IgD-negative memory B cell (primary cell): ENCODE measurements at regions not wholly inside any gene's neighbourhood (a gene's known extent, or its start where the extent isn't known, plus 50 kb on each side); places are given as distances from the start of the nearest gene placed in this dataset.

ENCODE experiments used
- H3K27ac Mint-ChIP-seq, 3 donors: one replicate each; pipeline ENCODE4 v1.8.0; 2020 to 2022; ENCODE audit warnings: mild to moderate bottlenecking in 3 of 3, mixed read lengths in 3 of 3, moderate library complexity in 1 of 3
- H3K27me3 Mint-ChIP-seq: one replicate; pipeline ENCODE4 v1.8.0; 2021; ENCODE audit warnings: mixed read lengths
- H3K36me3 Mint-ChIP-seq: one replicate; pipeline ENCODE4 v1.8.0; 2020; ENCODE audit warnings: mild to moderate bottlenecking, mixed read lengths
- H3K4me1 Mint-ChIP-seq, 3 donors: one replicate each; pipeline ENCODE4 v1.8.0; 2020 to 2022; ENCODE audit warnings: mixed read lengths in 3 of 3, mild to moderate bottlenecking in 1 of 3
- H3K4me3 Mint-ChIP-seq, 4 donors: one replicate each; pipeline ENCODE4 v1.8.0; 2020 to 2022; ENCODE audit warnings: mild to moderate bottlenecking in 4 of 4, mixed read lengths in 4 of 4, moderate library complexity in 3 of 4
- H3K9me3 Mint-ChIP-seq, 3 donors: one replicate each; pipeline ENCODE4 v1.8.0; 2020 to 2021; ENCODE audit warnings: mixed read lengths in 3 of 3, mild to moderate bottlenecking in 1 of 3

DNA sequence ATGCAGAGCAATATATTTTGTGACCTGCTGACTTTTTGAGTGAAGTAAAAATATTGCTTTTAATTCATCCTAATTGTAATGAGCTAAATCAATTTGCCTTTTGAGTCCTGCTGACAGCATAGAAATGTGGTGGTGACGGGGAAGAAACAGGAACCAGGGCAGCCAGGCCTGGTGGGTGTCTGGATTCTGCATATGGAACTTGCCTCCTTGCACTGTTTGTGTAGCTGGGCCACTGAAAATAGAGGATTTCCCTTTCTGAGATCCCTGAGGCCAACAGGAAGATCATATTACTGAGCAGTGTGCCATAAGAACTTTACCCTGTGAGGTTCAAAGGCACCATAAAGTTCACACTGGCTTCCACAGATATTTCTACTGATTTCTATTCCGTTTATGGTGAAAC lies 488.4 kb upstream of the AKR1E2 start:
- Mint-ChIP-seq H3K4me1 (no peaks in the 10 kb centered on the region), H3K27ac (no peak overlapping the region), H3K9me3 (peaks cover 0 to 3% (median 1%) of the 10 kb centered on the region in 3 donors), H3K27me3 (no peaks in the 10 kb centered on the region), H3K36me3 (no peaks in the 10 kb centered on the region), H3K4me3 (no peak overlapping the region)

DNA sequence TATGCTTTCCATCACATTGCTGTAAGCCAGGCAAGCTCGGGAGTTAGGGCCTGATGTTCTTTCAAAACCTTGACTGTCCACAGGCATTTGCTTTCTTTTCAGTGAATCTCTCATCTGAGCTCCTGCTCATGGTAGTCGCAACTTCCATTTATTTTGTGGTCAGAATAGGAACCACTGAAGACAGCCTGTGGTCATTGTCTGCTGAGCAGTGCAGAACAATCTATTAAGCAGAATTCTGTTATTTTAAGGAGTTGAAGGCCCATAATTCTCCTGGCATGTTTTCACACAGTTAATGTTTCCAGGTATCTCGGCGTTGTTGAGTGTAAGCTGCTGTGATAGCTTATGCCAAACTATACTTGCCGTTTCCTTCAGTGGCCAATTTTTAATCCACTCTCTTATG lies 491.1 kb upstream of the AKR1E2 start:
- no peaks in the 10 kb centered on the region for H3K4me1 Mint-ChIP-seq
- H3K36me3 Mint-ChIP-seq: no peaks in the 10 kb centered on the region
- H3K27ac Mint-ChIP-seq: no peak overlapping the region
- peaks cover 0 to 10% (median 1%) of the 10 kb centered on the region in 3 donors for H3K9me3 Mint-ChIP-seq
- no peaks in the 10 kb centered on the region for H3K27me3 Mint-ChIP-seq
- no peak overlapping the region for H3K4me3 Mint-ChIP-seq

DNA sequence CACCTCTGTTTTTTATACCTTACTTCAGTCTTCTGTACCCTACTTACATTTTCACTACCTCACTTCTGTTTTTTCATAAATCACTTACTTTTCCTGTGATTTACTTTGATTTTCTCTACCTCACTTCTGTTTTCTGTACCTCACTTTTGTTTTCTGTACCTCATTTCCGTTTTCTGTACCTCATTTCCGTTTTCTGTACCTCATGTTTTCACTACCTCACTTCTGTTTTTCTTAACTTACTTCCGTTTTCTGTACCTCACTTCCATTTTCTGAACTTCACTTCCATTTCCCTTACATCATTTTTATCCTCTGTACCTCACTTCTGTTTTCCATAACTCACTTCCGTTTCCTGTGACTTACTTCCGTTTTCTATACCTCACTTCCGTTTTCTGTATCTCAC lies 492.0 kb upstream of the AKR1E2 start:
- H3K4me3 Mint-ChIP-seq: no peak overlapping the region
- H3K4me1 Mint-ChIP-seq: no peaks in the 10 kb centered on the region
- H3K36me3 Mint-ChIP-seq: no peaks in the 10 kb centered on the region
- no peak overlapping the region for H3K27ac Mint-ChIP-seq
- peaks cover 0 to 11% (median 0%) of the 10 kb centered on the region in 3 donors for H3K9me3 Mint-ChIP-seq
- peaks cover 2% of the 10 kb centered on the region for H3K27me3 Mint-ChIP-seq

DNA sequence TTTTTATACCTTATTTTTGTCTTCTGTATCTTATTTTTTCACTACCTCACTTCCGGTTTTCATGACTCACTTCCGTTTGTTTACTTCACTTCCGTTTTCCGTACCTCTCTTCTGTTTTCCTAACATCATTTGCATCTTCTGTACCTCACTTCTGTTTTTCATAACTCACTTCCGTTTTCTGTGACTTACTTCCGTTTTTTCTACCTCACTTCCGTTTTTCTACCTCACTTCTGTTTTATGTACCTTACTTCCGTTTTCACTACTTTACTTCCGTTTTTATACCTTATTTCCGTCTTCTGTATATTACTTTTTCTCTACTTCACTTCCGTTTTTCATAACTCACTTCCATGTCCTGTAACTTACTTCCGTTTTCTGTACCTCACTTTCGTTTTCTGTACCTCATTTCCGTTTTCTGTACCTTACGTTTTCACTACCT lies 492.5 kb upstream of the AKR1E2 start:
- H3K4me3 Mint-ChIP-seq: no peak overlapping the region
- peaks cover 0 to 16% (median 0%) of the 10 kb centered on the region in 3 donors for H3K9me3 Mint-ChIP-seq
- peaks cover 1% of the 10 kb centered on the region for H3K36me3 Mint-ChIP-seq
- peaks cover 2% of the 10 kb centered on the region for H3K27me3 Mint-ChIP-seq
- H3K27ac Mint-ChIP-seq: no peak overlapping the region
- H3K4me1 Mint-ChIP-seq: no peaks in the 10 kb centered on the region

DNA sequence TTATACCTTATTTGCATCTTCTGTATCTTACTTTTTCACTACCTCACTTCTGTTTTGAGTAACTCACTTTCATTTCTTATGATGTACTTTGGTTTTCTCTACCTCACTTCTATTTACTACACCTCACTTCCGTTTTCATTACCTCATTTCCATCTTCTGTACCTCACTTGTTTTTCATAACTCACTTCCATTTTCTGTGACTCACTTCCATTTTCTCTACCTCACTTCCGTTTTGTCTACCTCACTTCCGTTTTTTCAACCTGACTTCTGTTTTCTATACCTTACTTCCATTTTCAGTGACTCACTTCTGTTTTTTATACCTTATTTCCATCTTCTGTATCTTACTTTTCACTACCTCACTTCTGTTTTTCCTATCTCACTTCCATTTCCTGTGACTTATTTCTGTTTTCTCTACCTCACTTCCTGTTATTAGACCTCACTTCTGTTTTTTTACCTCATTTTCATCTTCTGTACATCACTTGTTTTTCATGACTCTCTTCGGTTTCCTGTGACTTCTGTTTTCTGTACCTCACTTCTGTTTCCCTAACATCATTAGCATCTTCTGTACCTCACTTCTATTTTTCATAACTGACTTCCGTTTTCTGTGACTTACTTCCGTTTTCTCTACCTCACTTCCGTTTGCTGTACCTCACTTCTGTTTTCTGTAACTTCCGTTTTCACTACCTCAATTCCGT lies 493.1 kb upstream of the AKR1E2 start:
- Mint-ChIP-seq H3K4me1 (no peaks in the 10 kb centered on the region), H3K9me3 (peaks cover 0 to 16% (median 0%) of the 10 kb centered on the region in 3 donors), H3K4me3 (no peak overlapping the region), H3K36me3 (peaks cover 1% of the 10 kb centered on the region), H3K27ac (no peak overlapping the region), H3K27me3 (peaks cover 2% of the 10 kb centered on the region)

DNA sequence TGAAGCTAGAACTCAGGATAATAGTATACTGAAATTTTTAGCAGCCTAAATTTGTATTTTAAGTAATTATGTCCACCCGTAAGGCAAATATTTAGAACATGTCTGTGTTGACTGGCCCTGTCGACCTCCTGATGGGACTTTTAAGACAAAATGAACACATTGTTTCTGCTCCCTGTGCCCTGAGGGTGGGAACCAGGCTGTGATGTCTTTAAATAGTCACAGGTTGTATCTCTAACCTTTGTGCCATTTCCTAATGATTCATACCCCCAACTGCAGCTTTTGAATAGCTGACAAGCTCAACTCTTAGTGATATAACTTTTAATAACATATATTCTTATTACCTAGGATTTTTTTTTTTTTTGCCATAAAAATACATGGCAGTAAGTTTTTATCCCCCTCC lies 494.9 kb upstream of the AKR1E2 start:
- H3K27ac Mint-ChIP-seq: no peak overlapping the region
- H3K4me1 Mint-ChIP-seq: no peaks in the 10 kb centered on the region
- peaks cover 0 to 17% (median 0%) of the 10 kb centered on the region in 3 donors for H3K9me3 Mint-ChIP-seq
- peaks cover 1% of the 10 kb centered on the region for H3K36me3 Mint-ChIP-seq
- peaks cover 4% of the 10 kb centered on the region for H3K27me3 Mint-ChIP-seq
- no peak overlapping the region for H3K4me3 Mint-ChIP-seq

DNA sequence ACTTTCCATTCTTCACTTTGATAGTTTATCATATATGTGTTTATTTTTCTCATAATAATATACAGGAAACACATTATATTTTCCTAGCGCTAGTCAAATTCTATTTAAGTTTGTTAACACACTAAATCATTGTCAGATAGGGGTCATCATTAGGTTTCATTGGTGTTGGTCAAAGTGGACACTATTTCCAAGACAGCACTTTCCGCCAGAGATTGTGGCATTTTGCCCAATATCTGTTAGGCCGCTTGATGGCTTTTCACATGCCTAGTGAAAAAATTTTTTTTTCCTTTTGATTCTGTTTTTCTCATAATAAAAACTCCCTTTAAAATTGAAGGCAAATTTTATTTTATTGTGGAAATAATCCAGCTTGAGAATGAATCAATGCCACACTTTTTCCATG lies 495.4 kb upstream of the AKR1E2 start:
- peaks cover 1% of the 10 kb centered on the region for H3K36me3 Mint-ChIP-seq
- H3K27ac Mint-ChIP-seq: no peak overlapping the region
- H3K27me3 Mint-ChIP-seq: peaks cover 4% of the 10 kb centered on the region
- peaks cover 0 to 17% (median 1%) of the 10 kb centered on the region in 3 donors for H3K9me3 Mint-ChIP-seq
- H3K4me1 Mint-ChIP-seq: no peaks in the 10 kb centered on the region
- no peak overlapping the region for H3K4me3 Mint-ChIP-seq

DNA sequence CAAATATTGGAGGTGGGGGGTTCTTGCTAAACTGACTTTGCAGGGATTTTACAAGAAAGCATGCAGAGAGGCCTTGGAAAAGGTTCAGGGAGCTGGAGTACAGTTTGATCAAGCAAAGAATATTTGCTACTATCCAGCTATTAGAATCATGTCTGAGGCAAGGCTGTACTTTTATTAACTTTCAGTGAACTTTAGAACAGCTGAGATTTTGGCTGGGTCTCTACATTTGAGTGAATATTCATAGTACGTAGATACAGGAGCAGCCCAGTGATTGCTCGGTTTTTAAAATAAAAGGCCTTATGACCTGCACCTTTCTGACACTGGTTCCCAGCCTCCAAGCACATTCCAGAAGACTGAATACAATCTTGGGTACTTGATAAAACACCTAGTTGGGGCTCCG lies 496.8 kb upstream of the AKR1E2 start:
- Mint-ChIP-seq H3K4me1 (no peaks in the 10 kb centered on the region), H3K27ac (no peak overlapping the region), H3K4me3 (no peak overlapping the region), H3K27me3 (peaks cover 7% of the 10 kb centered on the region), H3K9me3 (peaks cover 3 to 17% (median 5%) of the 10 kb centered on the region in 3 donors), H3K36me3 (peaks cover 1% of the 10 kb centered on the region)

DNA sequence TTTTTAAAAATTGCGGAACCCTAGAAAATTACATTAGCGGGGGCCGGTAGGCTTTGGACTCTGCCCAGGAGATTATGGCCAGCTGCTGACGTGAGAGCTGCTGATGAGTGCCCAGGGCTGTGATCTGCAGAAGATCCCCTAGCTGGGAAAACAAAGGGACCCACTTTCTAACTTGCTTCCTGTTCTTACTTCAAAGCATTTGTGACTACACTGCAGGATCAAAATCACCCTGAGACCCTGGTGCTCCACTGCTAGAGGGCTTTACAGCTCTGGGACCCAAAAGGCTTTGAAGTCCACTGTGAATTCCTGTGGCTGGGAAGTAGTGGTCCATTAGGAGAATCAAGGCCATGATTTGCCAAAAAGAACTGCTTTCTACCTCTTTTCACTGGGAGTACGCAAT lies 499.4 kb upstream of the AKR1E2 start:
- H3K27me3 Mint-ChIP-seq: peaks cover 10% of the 10 kb centered on the region
- peaks cover 1% of the 10 kb centered on the region for H3K36me3 Mint-ChIP-seq
- H3K4me1 Mint-ChIP-seq: no peaks in the 10 kb centered on the region
- H3K9me3 Mint-ChIP-seq: peaks cover 3 to 17% (median 5%) of the 10 kb centered on the region in 3 donors
- H3K4me3 Mint-ChIP-seq: no peak overlapping the region
- H3K27ac Mint-ChIP-seq: no peak overlapping the region

DNA sequence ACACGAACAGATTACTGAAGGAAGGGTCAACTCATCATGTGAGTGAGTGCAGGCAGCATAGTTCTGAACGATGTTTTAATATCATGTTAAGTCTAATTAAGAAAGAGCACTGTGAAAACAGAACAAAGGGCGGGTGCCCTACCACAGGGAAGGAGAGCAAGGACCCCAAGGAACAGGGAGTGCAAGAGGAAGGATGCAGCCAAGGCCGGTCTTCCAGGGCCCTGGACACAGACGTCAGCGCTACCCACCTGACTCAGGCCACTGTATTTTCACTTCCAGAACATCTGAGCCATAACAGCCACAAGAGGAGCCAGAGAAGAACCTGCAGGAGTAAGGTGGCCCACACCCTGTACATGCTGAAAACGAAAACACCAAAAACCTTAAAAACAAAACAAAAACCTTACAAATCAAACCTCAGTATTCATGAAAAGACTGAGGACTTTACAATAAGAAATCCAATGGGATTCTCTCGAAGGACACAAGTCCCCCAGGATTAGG lies 506.1 kb upstream of the AKR1E2 start:
- Mint-ChIP-seq H3K9me3 (peaks cover 0 to 6% (median 0%) of the 10 kb centered on the region in 3 donors), H3K36me3 (no peaks in the 10 kb centered on the region), H3K4me3 (no peak overlapping the region), H3K4me1 (no peaks in the 10 kb centered on the region), H3K27me3 (peaks cover 7% of the 10 kb centered on the region), H3K27ac (no peak overlapping the region)

DNA sequence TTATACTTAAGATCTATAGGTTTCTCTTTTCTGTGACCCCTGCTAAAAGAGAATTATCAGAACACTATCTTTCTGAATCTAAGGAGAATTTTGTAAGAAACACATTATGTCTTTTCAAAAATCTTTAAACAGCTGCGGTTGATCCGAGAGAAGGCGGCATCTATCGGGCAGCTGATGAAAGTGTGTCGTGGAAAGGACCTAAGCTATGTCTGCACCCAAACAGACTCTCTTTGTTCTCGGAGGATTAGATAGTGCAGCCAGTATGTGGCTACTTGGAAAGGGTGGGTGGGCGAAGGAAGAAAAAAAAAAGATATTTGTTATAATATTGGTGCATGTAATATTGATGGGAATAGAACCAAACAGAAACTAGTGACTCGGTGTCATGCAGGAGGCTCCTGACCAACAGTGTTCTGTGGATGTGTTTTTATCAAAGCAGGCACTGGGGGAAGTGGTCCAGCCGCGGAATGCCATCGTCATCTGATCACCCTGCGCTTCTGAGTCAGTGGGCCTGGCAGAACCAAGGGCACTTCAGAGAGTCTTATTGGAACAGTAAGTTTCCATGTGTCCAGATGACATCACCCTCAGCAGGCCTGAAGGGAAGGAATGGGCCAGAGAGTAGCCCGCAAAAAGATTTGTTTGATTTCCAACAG lies 509.7 kb upstream of the AKR1E2 start:
- H3K27me3 Mint-ChIP-seq: peaks cover 1% of the 10 kb centered on the region
- no peaks in the 10 kb centered on the region for H3K36me3 Mint-ChIP-seq
- H3K4me3 Mint-ChIP-seq: no peak overlapping the region
- no peaks in the 10 kb centered on the region for H3K4me1 Mint-ChIP-seq
- H3K9me3 Mint-ChIP-seq: peaks cover 2% of the 10 kb centered on the region in 3 donors
- no peak overlapping the region for H3K27ac Mint-ChIP-seq

DNA sequence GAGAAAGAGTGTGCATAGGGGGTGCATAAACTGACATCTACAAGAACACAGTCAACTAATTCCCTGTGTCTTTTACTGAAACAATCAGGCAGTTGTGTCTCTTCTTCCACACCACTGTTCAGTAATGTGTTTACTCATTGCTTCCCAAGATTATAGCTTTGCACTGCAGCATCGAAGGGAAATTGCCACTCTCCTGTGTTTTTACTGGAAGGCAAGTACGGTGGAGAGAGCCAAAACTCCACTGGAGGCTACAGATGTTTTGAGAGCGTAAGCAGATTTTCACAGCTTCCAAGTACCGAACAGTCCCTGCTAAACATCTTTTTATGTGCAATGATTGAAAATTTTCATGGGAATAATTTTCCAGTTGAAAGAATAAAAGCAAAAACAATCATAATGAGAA lies 510.5 kb upstream of the AKR1E2 start:
- Mint-ChIP-seq H3K36me3 (no peaks in the 10 kb centered on the region), H3K27me3 (peaks cover 1% of the 10 kb centered on the region), H3K4me1 (no peaks in the 10 kb centered on the region), H3K27ac (no peak overlapping the region), H3K4me3 (no peak overlapping the region), H3K9me3 (peaks cover 2 to 5% (median 2%) of the 10 kb centered on the region in 3 donors)

DNA sequence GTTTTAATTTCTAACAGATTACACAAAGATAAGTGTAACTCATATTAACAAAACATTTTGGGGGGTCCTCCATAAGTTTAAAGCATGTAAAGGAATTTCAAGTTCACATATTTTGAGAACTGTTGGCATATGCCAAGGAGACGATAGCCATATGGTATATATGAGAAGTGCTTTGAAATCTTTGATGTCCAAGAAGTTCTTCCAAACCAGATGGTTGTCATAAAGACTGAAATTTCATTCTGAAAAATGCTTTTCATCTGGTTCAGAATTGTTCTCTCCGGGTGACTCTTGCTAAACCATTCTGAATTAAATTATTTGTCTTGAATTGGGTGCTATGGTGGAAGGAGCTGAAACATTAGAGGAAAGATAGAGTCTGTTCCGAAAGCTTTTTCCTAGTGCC lies 513.0 kb upstream of the AKR1E2 start:
- H3K4me1 Mint-ChIP-seq: peaks cover 0 to 2% (median 0%) of the 10 kb centered on the region in 3 donors
- no peak overlapping the region for H3K27ac Mint-ChIP-seq
- H3K36me3 Mint-ChIP-seq: no peaks in the 10 kb centered on the region
- H3K27me3 Mint-ChIP-seq: peaks cover 4% of the 10 kb centered on the region
- peaks cover 2 to 5% (median 4%) of the 10 kb centered on the region in 3 donors for H3K9me3 Mint-ChIP-seq
- H3K4me3 Mint-ChIP-seq: no peak overlapping the region

DNA sequence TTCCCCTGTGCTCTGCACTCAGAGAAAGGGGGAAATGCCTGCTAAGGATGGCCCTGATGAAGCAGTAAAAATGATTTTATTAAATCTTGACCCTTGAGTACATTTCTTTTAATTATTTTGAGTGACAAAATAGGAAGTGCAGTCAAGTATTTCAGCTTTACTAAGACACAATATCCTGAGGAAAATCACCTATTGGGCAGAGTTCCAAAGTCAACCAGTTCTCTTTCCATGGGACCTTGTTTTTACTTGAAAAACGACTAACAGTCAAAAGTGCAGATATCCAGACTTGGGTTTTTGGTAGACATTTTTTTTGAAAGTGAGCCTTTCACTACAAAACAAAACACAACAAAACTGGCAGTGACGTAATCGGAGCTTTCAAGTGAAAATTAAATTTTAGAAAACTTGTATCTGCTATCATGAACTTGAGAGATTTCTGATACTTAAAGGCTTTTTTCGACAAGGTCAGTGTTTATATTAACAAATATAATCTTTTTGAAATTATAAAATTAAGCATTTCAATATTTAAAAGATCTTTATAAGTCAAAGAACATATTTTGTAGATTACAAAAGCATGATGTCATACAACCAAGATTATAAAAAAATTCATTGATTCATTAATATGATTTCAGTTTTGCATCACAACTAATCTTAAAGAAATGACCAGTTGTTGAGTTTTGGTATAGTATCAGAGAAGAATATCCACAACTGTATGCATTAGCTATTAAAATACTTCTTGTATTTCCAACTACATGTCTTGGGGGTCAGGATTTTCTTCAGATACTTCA lies 513.8 kb upstream of the AKR1E2 start:
- H3K36me3 Mint-ChIP-seq: no peaks in the 10 kb centered on the region
- no peak overlapping the region for H3K4me3 Mint-ChIP-seq
- H3K27ac Mint-ChIP-seq: no peak overlapping the region
- H3K27me3 Mint-ChIP-seq: peaks cover 4% of the 10 kb centered on the region
- H3K9me3 Mint-ChIP-seq: peaks cover 2 to 5% (median 4%) of the 10 kb centered on the region in 3 donors
- H3K4me1 Mint-ChIP-seq: peaks cover 0 to 2% (median 0%) of the 10 kb centered on the region in 3 donors

DNA sequence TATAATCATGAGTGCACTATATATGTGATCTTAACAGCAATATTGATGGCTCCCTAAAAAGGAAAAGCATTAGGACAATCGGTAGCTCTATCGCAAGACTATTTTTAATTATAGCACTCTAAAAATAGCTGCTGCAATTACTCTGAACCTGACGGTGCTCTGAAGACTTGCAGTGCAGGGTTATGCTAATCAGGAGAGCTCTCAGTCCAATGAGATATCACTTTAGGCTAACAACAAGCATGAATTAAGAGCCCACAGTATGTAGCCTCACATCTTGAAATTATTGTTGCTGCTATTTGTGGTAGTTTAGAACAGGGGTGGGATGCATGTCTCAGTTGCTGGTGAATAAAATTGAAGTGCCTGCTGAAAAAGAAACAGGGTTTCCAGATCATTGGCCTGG lies 515.8 kb upstream of the AKR1E2 start:
- peaks cover 0 to 2% (median 0%) of the 10 kb centered on the region in 3 donors for H3K4me1 Mint-ChIP-seq
- no peaks in the 10 kb centered on the region for H3K36me3 Mint-ChIP-seq
- H3K4me3 Mint-ChIP-seq: no peak overlapping the region
- peaks cover 5% of the 10 kb centered on the region for H3K27me3 Mint-ChIP-seq
- H3K9me3 Mint-ChIP-seq: peaks cover 2 to 5% (median 4%) of the 10 kb centered on the region in 3 donors
- no peak overlapping the region for H3K27ac Mint-ChIP-seq
